ENCODE measurements at regions not wholly inside any gene's neighbourhood (a gene's known extent, or its start where the extent isn't known, plus 50 kb on each side); places are given as distances from the start of the nearest gene placed in this dataset.

DNA sequence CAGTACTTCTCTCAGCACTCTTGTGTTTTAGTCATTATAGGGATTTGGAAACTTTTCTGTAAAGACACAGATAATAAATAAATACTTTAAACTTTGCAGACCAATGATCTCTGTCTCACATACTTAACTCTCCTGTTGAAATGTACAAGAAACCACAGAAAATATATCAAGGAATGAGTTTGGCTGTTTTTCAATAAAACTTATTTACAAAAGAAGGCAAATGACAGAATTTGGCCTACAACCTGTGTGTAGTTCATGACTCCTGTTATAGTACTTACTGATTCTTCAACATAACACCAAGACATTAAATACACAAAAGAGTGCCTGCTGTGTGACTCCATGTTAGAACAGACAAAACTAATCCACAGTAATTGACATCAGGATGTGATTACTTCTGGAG, 510.0 kb upstream of the PHF14 start:
- TF ChIP-seq CTCF (IDR thresholded peaks at IDR 0.05; ENCODE audit: low read length) (no peak), EZH2 (IDR thresholded peaks at IDR 0.05; ENCODE audit: borderline replicate concordance, low read length) (no peak)

Data from OCI-LY1 (cell line).